Uterus (tissue), 3 donors: ENCODE measurements at regions not wholly inside any gene's neighbourhood (a gene's known extent, or its start where the extent isn't known, plus 50 kb on each side); places are given as distances from the start of the nearest gene placed in this dataset.

Experiments used
- DNase-seq, 2 donors: peaks; one replicate each; pipeline ENCODE4 v3.0.0-alpha.2; 2019 to 2020
- H3K27ac ChIP-seq, 2 donors: fragments of 200-600 bp; sonication (generic); 1 replicate in 1 of 2; 2 replicates in 1 of 2; pipeline ENCODE4 v1.5.1; 2016 to 2018
- H3K27me3 ChIP-seq, 2 donors: fragments of 200-600 bp; sonication (generic); one replicate each; pipeline ENCODE4 v1.5.1; 2018 to 2019; ENCODE audit warnings: control low read depth in 1 of 2
- H3K36me3 ChIP-seq, 2 donors: fragments of 200-600 bp; sonication (generic); one replicate each; pipeline ENCODE4 v1.5.1; 2019; ENCODE audit warnings: control low read depth in 1 of 2
- H3K4me1 ChIP-seq, 2 donors: fragments of 200-600 bp; sonication (generic); one replicate each; pipeline ENCODE4 v1.5.1; 2018 to 2019; ENCODE audit warnings: control low read depth in 1 of 2
- H3K4me3 ChIP-seq, 2 donors: fragments of 200-600 bp; sonication (generic); 1 replicate in 1 of 2; 2 replicates in 1 of 2; pipeline ENCODE4 v1.5.1; 2018 to 2019; ENCODE audit warnings: mild to moderate bottlenecking in 1 of 2
- H3K9me3 ChIP-seq, 2 donors: fragments of 200-600 bp; sonication (generic); one replicate each; pipeline ENCODE4 v1.5.1; 2019; ENCODE audit warnings: control low read depth in 1 of 2
- POLR2A ChIP-seq, 2 donors: fragments of 450-650 bp; IDR thresholded peaks; one replicate each; pipeline ENCODE4 v1.6.1; 2016; ENCODE audit warnings: antibody characterized with exemption in 2 of 2, mild to moderate bottlenecking in 1 of 2, moderate library complexity in 1 of 2
- intact Hi-C: fragments of 100-400 bp; cut with DNase I; formaldehyde crosslinking; loops from one replicate; pipeline ENCODE4 v1.15.1; 2023; ENCODE audit warnings: low total_unique reads
- TF ChIP-seq, protein P1 (sequence below), 4 experiments: fragments of 200-600 bp in 2 of 4; fragments of 450-650 bp in 2 of 4; sonication (generic) in 2 of 4; IDR thresholded peaks; one replicate each; pipeline ENCODE4 v1.5.1; 2016 to 2019; ENCODE audit warnings: antibody characterized with exemption in 4 of 4, mild to moderate bottlenecking in 2 of 4, moderate library complexity in 1 of 4
- donor health status: DM: yes; HTN: yes; CAD: no.

DNA sequence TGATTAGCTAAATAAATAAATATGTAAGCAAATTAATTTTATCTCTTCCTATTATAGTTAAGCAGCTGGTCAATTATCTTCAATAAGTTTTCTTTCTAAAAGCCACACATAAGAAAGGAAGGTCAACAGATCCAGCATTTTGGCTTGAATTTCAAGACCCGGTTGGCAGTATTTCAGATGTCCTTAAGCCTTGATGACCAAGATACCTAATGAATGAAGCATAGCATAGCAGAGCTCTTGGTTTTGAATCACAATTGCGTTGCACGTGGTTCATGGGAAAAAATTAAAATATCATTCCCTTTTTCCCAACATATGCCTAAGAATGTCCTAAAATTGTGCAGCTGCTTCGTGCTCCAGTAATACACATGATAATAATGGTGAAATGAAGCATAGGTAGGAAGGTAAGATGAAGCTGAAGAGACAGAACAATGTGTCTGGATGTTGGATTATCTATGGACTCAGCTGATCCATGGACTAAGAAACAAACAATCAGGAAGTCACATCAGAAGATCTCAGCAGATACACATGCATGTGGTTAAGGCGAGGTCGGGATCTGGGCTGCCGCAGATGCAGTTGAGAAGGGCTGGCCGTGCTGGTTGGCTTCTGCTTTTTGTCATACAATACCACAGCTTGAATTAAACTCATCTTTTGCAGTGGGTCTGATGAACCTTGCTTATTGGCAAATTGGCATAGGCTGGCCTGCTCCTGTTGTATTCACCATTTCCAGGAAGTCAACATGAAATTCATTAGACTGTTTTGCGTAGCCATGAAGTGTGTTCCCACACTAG lies 284.9 kb upstream of the RUNX1 start:
- Histone ChIP-seq H3K27ac (no peak overlapping the region), H3K36me3 (no peaks in the 10 kb centered on the region), H3K4me1 (no peaks in the 10 kb centered on the region), H3K27me3 (no peaks in the 10 kb centered on the region), H3K9me3 (no peaks in the 10 kb centered on the region), H3K4me3 (no peak overlapping the region)
- intact Hi-C loops: no loop called here
- DNase-seq: no peak
- no peak for TF ChIP-seq POLR2A (IDR thresholded peaks at IDR 0.05)

DNA sequence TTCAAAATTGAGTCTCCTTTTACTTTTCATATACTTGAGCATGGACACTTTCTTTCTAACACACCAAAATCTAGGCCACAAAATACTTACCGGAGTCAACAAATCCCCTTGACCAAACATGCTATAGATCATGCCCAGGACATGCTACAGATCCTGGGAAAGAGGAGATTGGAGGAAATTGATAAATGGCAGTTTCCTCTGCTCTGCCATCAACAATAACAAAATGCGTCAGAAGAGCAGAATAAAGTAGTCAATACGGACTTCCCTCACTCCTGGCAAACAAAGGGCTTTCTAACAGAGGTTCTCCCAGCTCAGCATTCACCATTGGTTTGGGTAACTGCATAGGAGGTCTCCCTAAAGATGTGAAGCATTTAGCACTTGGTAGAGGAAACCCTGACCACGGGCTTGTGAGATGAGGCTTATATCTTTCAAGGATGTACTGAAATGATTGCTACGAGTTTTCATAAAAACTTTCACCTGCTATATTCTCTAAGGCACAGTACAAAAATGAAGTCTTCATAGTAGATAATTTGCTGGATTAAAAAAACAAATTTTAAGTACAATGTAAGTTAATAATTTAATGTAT lies 283.8 kb upstream of the RUNX1 start:
- H3K4me1 ChIP-seq: no peaks in the 10 kb centered on the region
- H3K36me3 ChIP-seq: no peaks in the 10 kb centered on the region
- H3K27ac ChIP-seq: no peak overlapping the region
- intact Hi-C loops: no loop called here
- no peak for DNase-seq
- TF ChIP-seq, protein P1, sequence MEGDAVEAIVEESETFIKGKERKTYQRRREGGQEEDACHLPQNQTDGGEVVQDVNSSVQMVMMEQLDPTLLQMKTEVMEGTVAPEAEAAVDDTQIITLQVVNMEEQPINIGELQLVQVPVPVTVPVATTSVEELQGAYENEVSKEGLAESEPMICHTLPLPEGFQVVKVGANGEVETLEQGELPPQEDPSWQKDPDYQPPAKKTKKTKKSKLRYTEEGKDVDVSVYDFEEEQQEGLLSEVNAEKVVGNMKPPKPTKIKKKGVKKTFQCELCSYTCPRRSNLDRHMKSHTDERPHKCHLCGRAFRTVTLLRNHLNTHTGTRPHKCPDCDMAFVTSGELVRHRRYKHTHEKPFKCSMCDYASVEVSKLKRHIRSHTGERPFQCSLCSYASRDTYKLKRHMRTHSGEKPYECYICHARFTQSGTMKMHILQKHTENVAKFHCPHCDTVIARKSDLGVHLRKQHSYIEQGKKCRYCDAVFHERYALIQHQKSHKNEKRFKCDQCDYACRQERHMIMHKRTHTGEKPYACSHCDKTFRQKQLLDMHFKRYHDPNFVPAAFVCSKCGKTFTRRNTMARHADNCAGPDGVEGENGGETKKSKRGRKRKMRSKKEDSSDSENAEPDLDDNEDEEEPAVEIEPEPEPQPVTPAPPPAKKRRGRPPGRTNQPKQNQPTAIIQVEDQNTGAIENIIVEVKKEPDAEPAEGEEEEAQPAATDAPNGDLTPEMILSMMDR (IDR thresholded peaks at IDR 0.05): no peak
- TF ChIP-seq POLR2A (IDR thresholded peaks at IDR 0.05): no peak
- H3K9me3 ChIP-seq: no peaks in the 10 kb centered on the region
- no peaks in the 10 kb centered on the region for H3K27me3 ChIP-seq
- no peak overlapping the region for H3K4me3 ChIP-seq

DNA sequence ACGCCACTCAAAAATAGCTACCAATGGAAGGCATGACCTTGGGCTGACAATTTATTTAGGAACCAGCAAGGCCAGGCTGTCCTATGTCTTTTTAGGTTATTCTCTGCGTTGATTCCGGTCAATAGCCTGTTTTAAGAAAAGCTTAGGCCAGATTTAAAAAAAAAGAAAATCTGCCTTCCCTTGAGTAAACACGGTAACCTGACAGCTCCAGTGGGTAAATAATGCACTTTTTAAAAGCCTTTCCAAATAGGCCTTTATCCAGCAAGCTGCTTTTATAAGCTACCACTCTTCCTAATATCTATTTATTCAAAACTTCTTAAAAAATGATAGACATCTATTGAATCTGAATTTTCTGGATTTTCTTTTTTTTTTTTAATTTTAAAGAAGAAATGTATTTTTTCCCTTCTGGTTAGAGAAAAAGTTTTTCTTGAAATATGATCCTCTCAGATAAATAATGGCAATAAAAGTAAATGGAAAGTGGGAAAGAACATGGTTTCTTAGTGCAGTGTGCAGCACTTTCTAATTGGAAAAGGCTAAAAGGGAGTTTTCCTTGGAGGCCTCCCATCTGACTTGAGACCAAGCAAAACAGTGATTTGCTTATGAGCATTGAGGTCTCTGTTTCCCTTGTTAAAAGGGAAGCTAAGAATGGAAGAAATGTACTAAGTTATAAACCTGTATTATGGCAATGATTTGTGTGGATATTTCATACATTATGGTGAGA lies 281.0 kb upstream of the RUNX1 start:
- Histone ChIP-seq H3K27ac (no peak overlapping the region), H3K9me3 (no peaks in the 10 kb centered on the region), H3K4me1 (no peaks in the 10 kb centered on the region), H3K36me3 (no peaks in the 10 kb centered on the region), H3K27me3 (no peaks in the 10 kb centered on the region), H3K4me3 (no peak overlapping the region)
- no peak for DNase-seq
- intact Hi-C loops: no loop called here
- TF ChIP-seq POLR2A (IDR thresholded peaks at IDR 0.05): no peak
- TF ChIP-seq, protein P1 (IDR thresholded peaks at IDR 0.05): no peak

DNA sequence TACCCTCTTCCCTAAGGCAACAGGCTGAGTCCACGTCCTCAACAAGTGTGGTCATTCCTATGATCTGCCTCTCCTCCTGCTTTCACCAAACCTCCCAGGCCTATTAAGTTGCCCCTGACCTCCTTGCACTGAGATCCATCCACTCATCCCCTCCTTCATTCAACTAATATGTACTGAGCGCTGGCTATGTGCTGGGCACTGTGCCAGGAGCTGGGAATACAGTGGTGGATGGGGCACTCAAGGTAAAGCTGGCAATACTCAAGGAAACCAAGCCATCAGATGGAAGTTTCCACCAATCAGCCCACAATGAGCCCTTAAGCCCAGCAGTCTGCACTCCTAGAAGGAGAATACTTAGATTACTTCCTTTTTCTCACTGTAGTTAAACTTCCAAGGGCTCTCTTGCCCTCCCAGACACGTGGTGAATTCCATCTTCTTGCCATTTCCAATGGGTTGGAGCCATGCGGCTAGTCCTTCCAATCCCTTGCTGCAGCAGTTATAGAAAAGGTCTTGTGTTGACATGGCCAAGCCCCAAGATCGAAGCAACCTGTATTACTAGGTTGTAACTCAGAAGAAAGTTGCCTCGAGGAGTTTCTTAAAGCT lies 279.9 kb upstream of the RUNX1 start:
- Histone ChIP-seq H3K27ac (no peak overlapping the region), H3K4me1 (peaks cover 0 to under 1% of the 10 kb centered on the region in 2 donors), H3K9me3 (no peaks in the 10 kb centered on the region), H3K36me3 (no peaks in the 10 kb centered on the region), H3K27me3 (no peaks in the 10 kb centered on the region), H3K4me3 (no peak overlapping the region)
- TF ChIP-seq POLR2A (IDR thresholded peaks at IDR 0.05): no peak
- TF ChIP-seq, protein P1 (IDR thresholded peaks at IDR 0.05): no peak
- intact Hi-C loops: no loop called here
- no peak for DNase-seq

DNA sequence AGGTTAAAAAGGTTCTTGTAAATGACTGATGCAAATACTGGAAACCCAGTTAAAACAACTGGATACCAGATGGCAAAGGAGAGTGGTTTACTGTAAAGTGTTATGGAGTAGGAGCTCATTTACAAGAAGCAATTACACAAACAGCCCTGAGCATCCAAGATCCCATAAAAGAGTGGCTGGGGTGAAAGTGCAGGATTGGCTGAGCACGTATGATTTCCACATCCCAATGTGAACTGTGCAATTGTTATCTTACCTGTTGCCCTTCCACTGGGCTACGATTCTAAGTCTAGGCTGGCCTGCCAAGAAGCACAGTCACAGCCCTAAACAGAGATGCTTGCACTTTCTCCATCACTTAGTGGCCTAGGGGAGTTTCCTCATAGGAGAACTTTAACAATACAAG lies 277.6 kb upstream of the RUNX1 start:
- Histone ChIP-seq H3K27ac (no peak overlapping the region), H3K4me3 (no peak overlapping the region), H3K27me3 (no peaks in the 10 kb centered on the region), H3K36me3 (no peaks in the 10 kb centered on the region), H3K4me1 (peaks cover 0 to 4% of the 10 kb centered on the region in 2 donors), H3K9me3 (no peaks in the 10 kb centered on the region)
- no peak for TF ChIP-seq POLR2A (IDR thresholded peaks at IDR 0.05)
- TF ChIP-seq, protein P1 (IDR thresholded peaks at IDR 0.05): no peak
- intact Hi-C loops: no loop called here
- no peak for DNase-seq
